GM12878 (cell line): ENCODE measurements at regions not wholly inside any gene's neighbourhood (a gene's known extent, or its start where the extent isn't known, plus 50 kb on each side); places are given as distances from the start of the nearest gene placed in this dataset.

Experiments
- BCL3 ChIP-seq: IDR thresholded peaks from 2 replicates; pipeline ENCODE4 v1.6.1; 2011; ENCODE audit warnings: borderline replicate concordance, low read depth, mild to moderate bottlenecking, moderate library complexity, low read length; ENCODE audit not compliant: insufficient read depth, poor library complexity, severe bottlenecking
- FOXM1 ChIP-seq: IDR thresholded peaks from 2 replicates; pipeline ENCODE4 v1.6.1; 2012; ENCODE audit warnings: low read depth, mild to moderate bottlenecking, inconsistent platforms, low read length, moderate library complexity
- GATAD2B ChIP-seq: fragments of 450-650 bp; conservative IDR thresholded peaks from 2 replicates; pipeline ENCODE4 v1.6.1; 2017; ENCODE audit warnings: low read depth, mild to moderate bottlenecking, moderate library complexity
- JUND ChIP-seq: IDR thresholded peaks from 2 replicates; pipeline ENCODE4 v1.6.1; 2012; ENCODE audit warnings: low read depth, mild to moderate bottlenecking, low read length, improper control_type of control experiment, moderate library complexity
- NFYA ChIP-seq: IDR thresholded peaks from 2 replicates; pipeline ENCODE4 v1.6.1; 2011; ENCODE audit warnings: low read depth, mild to moderate bottlenecking, low read length, improper control_type of control experiment, borderline replicate concordance
- NR2C2 ChIP-seq: IDR thresholded peaks from 2 replicates; pipeline ENCODE4 v1.6.1; 2011; ENCODE audit warnings: borderline replicate concordance, low read depth; ENCODE audit not compliant: control insufficient read depth, insufficient read length
- STAT3 ChIP-seq: IDR thresholded peaks from 2 replicates; pipeline ENCODE4 v1.6.1; 2011; ENCODE audit warnings: low read depth, low read length, improper control_type of control experiment
- YY1 ChIP-seq: IDR thresholded peaks from 2 replicates; pipeline ENCODE4 v1.6.1; 2011; ENCODE audit warnings: low read depth, mild to moderate bottlenecking, low read length
- TF ChIP-seq, protein P1 (sequence below), 3 experiments: IDR thresholded peaks in 2 of 3; conservative IDR thresholded peaks in 1 of 3; 2 replicates each; pipeline ENCODE4 v1.5.1; 2011; ENCODE audit warnings: low read depth in 3 of 3, low read length in 3 of 3, mild to moderate bottlenecking in 3 of 3, control low read depth in 2 of 3, moderate library complexity in 2 of 3, inconsistent platforms in 1 of 3, mixed read lengths in 1 of 3; ENCODE audit not compliant: control insufficient read depth in 2 of 3, insufficient read depth in 1 of 3; ENCODE audit errors: extremely low read depth in 1 of 3

- TF ChIP-seq STAT3 (no peak), BCL3 (no peak), NR2C2 (no peak), FOXM1 (no peak), YY1 (no peak), NFYA (no peak), JUND (no peak), GATAD2B (no peak)
- TF ChIP-seq, protein P1, sequence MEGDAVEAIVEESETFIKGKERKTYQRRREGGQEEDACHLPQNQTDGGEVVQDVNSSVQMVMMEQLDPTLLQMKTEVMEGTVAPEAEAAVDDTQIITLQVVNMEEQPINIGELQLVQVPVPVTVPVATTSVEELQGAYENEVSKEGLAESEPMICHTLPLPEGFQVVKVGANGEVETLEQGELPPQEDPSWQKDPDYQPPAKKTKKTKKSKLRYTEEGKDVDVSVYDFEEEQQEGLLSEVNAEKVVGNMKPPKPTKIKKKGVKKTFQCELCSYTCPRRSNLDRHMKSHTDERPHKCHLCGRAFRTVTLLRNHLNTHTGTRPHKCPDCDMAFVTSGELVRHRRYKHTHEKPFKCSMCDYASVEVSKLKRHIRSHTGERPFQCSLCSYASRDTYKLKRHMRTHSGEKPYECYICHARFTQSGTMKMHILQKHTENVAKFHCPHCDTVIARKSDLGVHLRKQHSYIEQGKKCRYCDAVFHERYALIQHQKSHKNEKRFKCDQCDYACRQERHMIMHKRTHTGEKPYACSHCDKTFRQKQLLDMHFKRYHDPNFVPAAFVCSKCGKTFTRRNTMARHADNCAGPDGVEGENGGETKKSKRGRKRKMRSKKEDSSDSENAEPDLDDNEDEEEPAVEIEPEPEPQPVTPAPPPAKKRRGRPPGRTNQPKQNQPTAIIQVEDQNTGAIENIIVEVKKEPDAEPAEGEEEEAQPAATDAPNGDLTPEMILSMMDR (IDR thresholded peaks at IDR 0.05 in 2 of 3, conservative IDR thresholded peaks at IDR 0.05 in 1 of 3; ENCODE audit: control insufficient read depth in 2 of 3, extremely low read depth in 1 of 3, insufficient read depth in 1 of 3, low read depth in 3 of 3, low read length in 3 of 3) = no peak
Observed at GRCh38 chr9:26229324-26230054, 551.2 kb upstream of the TUSC1 start.
